ENCODE measurements at regions not wholly inside any gene's neighbourhood (a gene's known extent, or its start where the extent isn't known, plus 50 kb on each side); places are given as distances from the start of the nearest gene placed in this dataset.

GRCh38 chr13:23504180-23504579, 66.0 kb upstream of the TNFRSF19 start:
- H3K4me3 Mint-ChIP-seq: no peak overlapping the region
- no peak overlapping the region for H3K27ac ChIP-seq (ENCODE audit: insufficient read length, low read depth, low read length)
- H2BK20ac ChIP-seq (ENCODE audit: low read depth, low read length, poor library complexity, severe bottlenecking): no peak overlapping the region
- H3K4me1 ChIP-seq (ENCODE audit: insufficient read depth, low read length): no peaks in the 10 kb centered on the region
- no CpG with 5 or more reads among the region's 5 CpGs for WGBS (ENCODE audit: extremely low coverage, insufficient read length, low lambda C conversion rate)
- no peaks in the 10 kb centered on the region for H3K79me1 ChIP-seq (ENCODE audit: insufficient read depth, low read depth, low read length, poor library complexity, severe bottlenecking)
- no peak overlapping the region for H3K4ac ChIP-seq (ENCODE audit: low read depth, low read length)
- no peaks in the 10 kb centered on the region for H3K9me3 Mint-ChIP-seq
- H3K14ac ChIP-seq (ENCODE audit: insufficient read depth, low read length): no peak overlapping the region
- H3K27me3 Mint-ChIP-seq (ENCODE audit: low read depth): no peaks in the 10 kb centered on the region; the same call in 1 of the 2 replicates
- no peak overlapping the region for H3K4me2 ChIP-seq (ENCODE audit: insufficient read depth, insufficient read length, low read length)
- H4K5ac ChIP-seq (ENCODE audit: insufficient read length, low read depth, low read length): no peak overlapping the region
- no peak overlapping the region for H2BK12ac ChIP-seq (ENCODE audit: insufficient read length, low read depth, low read length)
- no peak overlapping the region for H2BK5ac ChIP-seq (ENCODE audit: insufficient read length, low read length)
- H2AK5ac ChIP-seq (ENCODE audit: insufficient read length, low read length): no peak overlapping the region
- H2BK15ac ChIP-seq (ENCODE audit: low read depth, low read length): no peak overlapping the region
- no peaks in the 10 kb centered on the region for H3K79me2 ChIP-seq (ENCODE audit: insufficient read depth, low read length)
- no peaks in the 10 kb centered on the region for H4K20me1 ChIP-seq (ENCODE audit: control insufficient read depth, insufficient read depth, insufficient read length)
- H3K36me3 Mint-ChIP-seq (ENCODE audit: insufficient read depth in 1 of 3, low read depth in 3 of 3): no peaks in the 10 kb centered on the region
- H3K27ac Mint-ChIP-seq: no peak overlapping the region
- H2BK120ac ChIP-seq (ENCODE audit: low read depth, low read length, poor library complexity, severe bottlenecking): no peak overlapping the region
- no peak overlapping the region for H3K23ac ChIP-seq (ENCODE audit: insufficient read length, low read depth, low read length)
- TF ChIP-seq CTCF (conservative IDR thresholded peaks at IDR 0.05): no peak
- no peak overlapping the region for H3K18ac ChIP-seq (ENCODE audit: insufficient read length, low read depth, low read length)
- no peak overlapping the region for H4K8ac ChIP-seq (replicated peaks; ENCODE audit: insufficient read length, low read depth, low read length)
- no peak overlapping the region for H4K91ac ChIP-seq (ENCODE audit: insufficient read length, low read depth, low read length)
- no peaks in the 10 kb centered on the region for H3K27me3 ChIP-seq (ENCODE audit: insufficient read depth, low read length)
- no peak overlapping the region for H3T11ph ChIP-seq (ENCODE audit: low read length)
- no peak overlapping the region for H3K56ac ChIP-seq (ENCODE audit: insufficient read length, low read depth, low read length)
- H3K9me3 ChIP-seq (ENCODE audit: control insufficient read depth, low read depth, low read length): no peaks in the 10 kb centered on the region
- no peak overlapping the region for H2AFZ ChIP-seq (ENCODE audit: low read length)
- H3K9ac ChIP-seq (ENCODE audit: extremely low read depth, insufficient read length, low read length): no peak overlapping the region
- DNase-seq: no peak
- H3K4me1 Mint-ChIP-seq: peaks cover 12 to 17% of the 10 kb centered on the region in 2 experiments; a peak in 3 of 4 replicates
- no peaks in the 10 kb centered on the region for H3K23me2 ChIP-seq (ENCODE audit: insufficient read length, low read depth, low read length, poor library complexity, severe bottlenecking)

Measured in H9 (cell line).